ENCODE measurements at regions not wholly inside any gene's neighbourhood (a gene's known extent, or its start where the extent isn't known, plus 50 kb on each side); places are given as distances from the start of the nearest gene placed in this dataset.

DNA sequence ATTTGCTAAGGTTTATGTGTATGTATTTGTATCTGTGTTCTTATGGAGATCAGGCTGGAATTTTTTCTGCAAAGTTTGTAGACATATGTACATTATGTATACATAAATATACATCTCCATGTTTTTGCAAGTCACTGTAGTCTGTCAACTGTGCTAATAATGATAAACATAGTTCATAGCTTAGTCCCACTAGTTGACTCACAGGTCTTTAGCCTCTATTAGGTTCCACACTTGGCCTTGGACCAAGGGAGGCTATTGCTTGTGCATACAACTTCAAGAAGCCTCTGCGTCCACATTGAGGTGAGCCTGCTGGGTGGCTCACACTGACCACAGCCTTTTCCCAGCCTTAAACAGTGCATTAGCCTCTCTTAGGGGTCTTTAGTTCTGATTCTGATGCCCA is 243.8 kb upstream of the PEX5L start:
- TF ChIP-seq, protein P1, sequence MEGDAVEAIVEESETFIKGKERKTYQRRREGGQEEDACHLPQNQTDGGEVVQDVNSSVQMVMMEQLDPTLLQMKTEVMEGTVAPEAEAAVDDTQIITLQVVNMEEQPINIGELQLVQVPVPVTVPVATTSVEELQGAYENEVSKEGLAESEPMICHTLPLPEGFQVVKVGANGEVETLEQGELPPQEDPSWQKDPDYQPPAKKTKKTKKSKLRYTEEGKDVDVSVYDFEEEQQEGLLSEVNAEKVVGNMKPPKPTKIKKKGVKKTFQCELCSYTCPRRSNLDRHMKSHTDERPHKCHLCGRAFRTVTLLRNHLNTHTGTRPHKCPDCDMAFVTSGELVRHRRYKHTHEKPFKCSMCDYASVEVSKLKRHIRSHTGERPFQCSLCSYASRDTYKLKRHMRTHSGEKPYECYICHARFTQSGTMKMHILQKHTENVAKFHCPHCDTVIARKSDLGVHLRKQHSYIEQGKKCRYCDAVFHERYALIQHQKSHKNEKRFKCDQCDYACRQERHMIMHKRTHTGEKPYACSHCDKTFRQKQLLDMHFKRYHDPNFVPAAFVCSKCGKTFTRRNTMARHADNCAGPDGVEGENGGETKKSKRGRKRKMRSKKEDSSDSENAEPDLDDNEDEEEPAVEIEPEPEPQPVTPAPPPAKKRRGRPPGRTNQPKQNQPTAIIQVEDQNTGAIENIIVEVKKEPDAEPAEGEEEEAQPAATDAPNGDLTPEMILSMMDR (IDR thresholded peaks at IDR 0.05; ENCODE audit: poor library complexity, severe bottlenecking), result no peak
- TF ChIP-seq EZH2 (IDR thresholded peaks at IDR 0.05; ENCODE audit: borderline replicate concordance, insufficient read depth, low read length, poor library complexity, severe bottlenecking), result no peak
